ENCODE measurements at regions not wholly inside any gene's neighbourhood (a gene's known extent, or its start where the extent isn't known, plus 50 kb on each side); places are given as distances from the start of the nearest gene placed in this dataset.

GRCh38 chr1:235022341-235022980 lies 106.2 kb downstream of the TOMM20 start (continued):
- TF ChIP-seq CTBP1 (IDR thresholded peaks at IDR 0.05; ENCODE audit: borderline replicate concordance) (no peak), ESRRA (IDR thresholded peaks at IDR 0.05; ENCODE audit: borderline replicate concordance, low read depth) (no peak), ZNF224 (CRISPR knock-in tag; IDR thresholded peaks at IDR 0.05) (no peak), TBL1XR1 (IDR thresholded peaks at IDR 0.05; ENCODE audit: low read length in 2 of 2) (no peak), PTBP1 (IDR thresholded peaks at IDR 0.05; ENCODE audit: low read depth, low read length) (no peak), NUFIP1 (IDR thresholded peaks at IDR 0.05; ENCODE audit: partially characterized antibody) (no peak), ZNF551 (CRISPR knock-in tag; IDR thresholded peaks at IDR 0.05) (no peak), TCF7L2 (IDR thresholded peaks at IDR 0.05; ENCODE audit: low read depth, low read length) (no peak), MYC (IDR thresholded peaks at IDR 0.05; ENCODE audit: low read depth, low read length) (0 out of 2 replicates have a peak, but pooled peaks have one; percentile 11), MYC (CRISPR knock-in tag; IDR thresholded peaks at IDR 0.05; ENCODE audit: borderline replicate concordance, low read depth) (no peak), CBFA2T3 (IDR thresholded peaks at IDR 0.05) (peak; percentile 24; the same call in 1 of the 2 replicates), ZNF217 (CRISPR knock-in tag; IDR thresholded peaks at IDR 0.05) (no peak), ZNF717 (CRISPR knock-in tag; IDR thresholded peaks at IDR 0.05) (no peak), ZBED1 (IDR thresholded peaks at IDR 0.05) (no peak), HMBOX1 (IDR thresholded peaks at IDR 0.05) (no peak), SP1 (CRISPR knock-in tag; IDR thresholded peaks at IDR 0.05) (0 out of 2 replicates have a peak, but pooled peaks have one; percentile 27), ATF6 (CRISPR knock-in tag; IDR thresholded peaks at IDR 0.05) (no peak), IFI16 (CRISPR knock-in tag; IDR thresholded peaks at IDR 0.05) (no peak), PPARD (CRISPR knock-in tag; IDR thresholded peaks at IDR 0.05) (no peak), ZNF431 (CRISPR knock-in tag; IDR thresholded peaks at IDR 0.05) (0 out of 2 replicates have a peak, but pooled peaks have one; percentile 18), HLTF (IDR thresholded peaks at IDR 0.05) (no peak), CBFA2T2 (conservative IDR thresholded peaks at IDR 0.05) (no peak), IRF2 (CRISPR knock-in tag; IDR thresholded peaks at IDR 0.05) (no peak), STAT5A (IDR thresholded peaks at IDR 0.05; ENCODE audit: borderline replicate concordance, low read length) (no peak), KAT8 (IDR thresholded peaks at IDR 0.05; ENCODE audit: low read depth) (no peak), SPI1 (IDR thresholded peaks at IDR 0.05; ENCODE audit: borderline replicate concordance, low read depth, low read length) (no peak), ZNF143 (CRISPR knock-in tag; IDR thresholded peaks at IDR 0.05) (no peak), ZNF76 (CRISPR knock-in tag; IDR thresholded peaks at IDR 0.05; ENCODE audit: borderline replicate concordance) (no peak), SMAD3 (CRISPR knock-in tag; conservative IDR thresholded peaks at IDR 0.05) (no peak), RCOR1 (IDR thresholded peaks at IDR 0.05; ENCODE audit: borderline replicate concordance in 1 of 2, low read depth in 2 of 2, low read length in 2 of 2) (peak in 1 of 2 experiments; percentile 43; a peak in 1 of 4 replicates), ZNF707 (CRISPR knock-in tag; conservative IDR thresholded peaks at IDR 0.05) (no peak)

Measured in K562 (cell line).